SU-DHL-6 (cell line): ENCODE measurements at regions not wholly inside any gene's neighbourhood (a gene's known extent, or its start where the extent isn't known, plus 50 kb on each side); places are given as distances from the start of the nearest gene placed in this dataset.

Experiments used
- CTCF ChIP-seq: fragments of 200-600 bp; sonication (generic); IDR thresholded peaks from one replicate; pipeline ENCODE4 v1.5.1; 2017; ENCODE audit warnings: antibody characterized with exemption, mild to moderate bottlenecking, low read length, moderate library complexity; ENCODE audit not compliant: insufficient read depth, poor library complexity, severe bottlenecking
- EZH2phosphoT487 ChIP-seq: fragments of 200-600 bp; sonication (generic), shearing (Covaris generic); conservative IDR thresholded peaks from 2 replicates; pipeline ENCODE4 v1.6.1; 2018; ENCODE audit warnings: mild to moderate bottlenecking, antibody characterized with exemption, low read length, moderate library complexity, mixed read lengths

DNA sequence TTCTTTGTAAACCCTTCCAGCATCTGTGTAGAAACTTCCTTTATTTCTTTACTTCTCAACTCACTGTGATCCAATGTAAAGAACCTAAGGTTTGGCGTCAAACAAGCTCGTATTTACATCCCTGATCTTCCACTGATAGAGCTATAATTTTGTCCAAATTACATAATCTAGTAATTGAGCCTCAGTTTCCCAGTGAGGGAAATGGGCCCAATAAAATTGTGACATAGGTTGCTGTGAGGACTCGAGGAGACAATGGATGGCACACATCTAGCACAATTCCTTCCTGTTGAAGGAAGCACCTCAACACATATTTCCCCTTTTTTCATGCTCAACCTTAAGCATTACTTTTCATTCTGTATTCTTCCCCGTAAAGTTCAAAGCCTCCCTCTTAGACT lies 193.3 kb upstream of the BMPER start:
- TF ChIP-seq CTCF (no peak), EZH2phosphoT487 (no peak)
